K562 (cell line): ENCODE measurements at regions not wholly inside any gene's neighbourhood (a gene's known extent, or its start where the extent isn't known, plus 50 kb on each side); places are given as distances from the start of the nearest gene placed in this dataset.

Experiments used
- ATAC-seq: fragments of 200-7000 bp; cut with Tn5 transposase; 3 replicates; pipeline ENCODE4 v1.9.1; 2020; ENCODE audit warnings: moderate library complexity
- BruUV-seq: library from RNA; stranded (reverse); fragments of 400-500 nt; replicated peaks from 2 replicates; lab custom pipeline; 2021; lab: Mats Ljungman, UMichigan
- CTCF ChIA-PET: fragments of 300-600 bp; formaldehyde crosslinking; extraction: SDS; loops from one replicate; lab custom pipeline; 2021; ENCODE audit warnings: low intra/inter-chr PET ratio; lab: Yijun Ruan, JAX
- POLR2A ChIA-PET: fragments of 300-600, 350-650 bp; sonication (Branson Sonifier 250); formaldehyde crosslinking; extraction: SDS; loops from one replicate; lab custom pipeline; 2021; ENCODE audit warnings: antibody characterized with exemption, inconsistent platforms; lab: Yijun Ruan, JAX
- DNase-seq, 4 experiments: peaks; one replicate each; pipeline versions ENCODE4 v3.0.0 to v3.0.0-alpha.2; 2011 to 2018; ENCODE audit warnings: low spot score in 3 of 4, mixed read lengths in 3 of 4; ENCODE audit errors: extremely low read depth in 1 of 4
- FAIRE-seq: peaks from 2 replicates; lab custom pipeline; 2011; peaks lifted over from hg19 to GRCh38; lab: Jason Lieb, UNC
- H2AFZ ChIP-seq: 2 replicates; pipeline ENCODE4 v1.6.0; 2011; ENCODE audit warnings: low read depth, low read length, control low read depth, inconsistent platforms
- H3K27ac ChIP-seq: fragments of 200-600 bp; 3 replicates; pipeline ENCODE4 v1.8.0; 2011; ENCODE audit warnings: low read depth, mild to moderate bottlenecking, control low read depth, inconsistent platforms, low read length, moderate library complexity, mixed read lengths; ENCODE audit errors: extremely low read depth
- H3K27me3 ChIP-seq, 2 experiments: fragments of 300-600 bp in 1 of 2; 2 replicates in 1 of 2; 3 replicates in 1 of 2; pipeline versions ENCODE4 v1.6.0 to v1.8.0; 2011; ENCODE audit warnings: inconsistent platforms in 2 of 2, low read length in 2 of 2, mild to moderate bottlenecking in 1 of 2, mixed read lengths in 1 of 2, moderate library complexity in 1 of 2; ENCODE audit not compliant: control insufficient read depth in 2 of 2, insufficient read depth in 2 of 2
- H3K36me3 ChIP-seq: fragments of 300-600 bp; 3 replicates; pipeline ENCODE4 v1.8.0; 2011; ENCODE audit warnings: mild to moderate bottlenecking, low read length, inconsistent platforms; ENCODE audit not compliant: control insufficient read depth, insufficient read depth
- H3K4me1 ChIP-seq, 2 experiments: fragments of 200-600 bp in 1 of 2; replicated peaks in 1 of 2; 2 replicates in 1 of 2; 3 replicates in 1 of 2; pipeline versions ENCODE4 v1.5.1 to v1.8.0; 2011; ENCODE audit warnings: inconsistent platforms in 2 of 2, low read length in 2 of 2, mild to moderate bottlenecking in 1 of 2, mixed read lengths in 1 of 2, moderate library complexity in 1 of 2; ENCODE audit not compliant: control insufficient read depth in 2 of 2, insufficient read depth in 2 of 2
- H3K4me2 ChIP-seq: 2 replicates; pipeline ENCODE4 v1.6.1; 2011; ENCODE audit warnings: low read length, control low read depth, inconsistent platforms, mixed read lengths; ENCODE audit not compliant: insufficient read depth
- H3K4me3 ChIP-seq: fragments of 200-600 bp; sonication (generic), shearing (Covaris generic); 2 replicates; pipeline ENCODE4 v1.5.1; 2016; ENCODE audit warnings: control low read depth, inconsistent platforms
- H3K79me2 ChIP-seq: fragments of 200-600 bp; 3 replicates; pipeline ENCODE4 v1.8.0; 2011; ENCODE audit warnings: low read length, inconsistent platforms; ENCODE audit not compliant: control insufficient read depth, insufficient read depth
- H3K9ac ChIP-seq, 2 experiments: 2 replicates each; pipeline versions ENCODE4 v1.6.0 to v1.6.1; 2011; ENCODE audit warnings: low read depth in 2 of 2, low read length in 2 of 2, control low read depth in 1 of 2, inconsistent platforms in 1 of 2, mild to moderate bottlenecking in 1 of 2, mixed read lengths in 1 of 2; ENCODE audit not compliant: insufficient read depth in 1 of 2
- H3K9me1 ChIP-seq: one replicate; pipeline ENCODE4 v1.6.0; 2011; ENCODE audit warnings: inconsistent platforms, mild to moderate bottlenecking, low read length, moderate library complexity; ENCODE audit not compliant: control insufficient read depth, insufficient read depth
- H3K9me3 ChIP-seq: replicated peaks from 2 replicates; pipeline ENCODE4 v1.5.1; 2011; ENCODE audit warnings: low read depth, low read length, inconsistent platforms; ENCODE audit not compliant: control insufficient read depth, insufficient read depth
- H4K20me1 ChIP-seq: replicated peaks from 2 replicates; pipeline ENCODE4 v1.6.1; 2011; ENCODE audit warnings: low read length, inconsistent platforms, mixed read lengths; ENCODE audit not compliant: control insufficient read depth, insufficient read depth
- MAFF ChIP-seq: IDR thresholded peaks from 2 replicates; pipeline ENCODE4 v1.6.1; 2012; ENCODE audit warnings: low read length, improper control_type of control experiment
- MAFG ChIP-seq: fragments of 450-650 bp; conservative IDR thresholded peaks from 2 replicates; pipeline ENCODE4 v1.6.1; 2016; ENCODE audit warnings: missing genetic modification characterization, missing compliant biosample characterization
- MTA3 ChIP-seq: fragments of 450-650 bp; formaldehyde crosslinking; IDR thresholded peaks from 2 replicates; pipeline ENCODE4 v1.6.1; 2017; ENCODE audit warnings: mild to moderate bottlenecking, borderline replicate concordance
- NFE2 ChIP-seq: IDR thresholded peaks from 2 replicates; pipeline ENCODE4 v1.6.1; 2014; ENCODE audit warnings: antibody characterized with exemption, low read depth
- NR1H2 ChIP-seq: sonication (generic); formaldehyde crosslinking; IDR thresholded peaks from 2 replicates; pipeline ENCODE4 v1.4.0; 2020; ENCODE audit warnings: mild to moderate bottlenecking, missing genetic modification reagents
- PTRF ChIP-seq: fragments of 450-650 bp; IDR thresholded peaks from 2 replicates; pipeline ENCODE4 v1.6.1; 2016; ENCODE audit warnings: mild to moderate bottlenecking, missing genetic modification characterization, missing compliant biosample characterization
- RBM25 ChIP-seq: fragments of 200-400 bp; formaldehyde crosslinking; IDR thresholded peaks from 2 replicates; pipeline ENCODE4 v1.6.1; 2018; ENCODE audit warnings: low read length, low read depth, moderate library complexity; ENCODE audit not compliant: severe bottlenecking
- RBM34 ChIP-seq: fragments of 200-400 bp; formaldehyde crosslinking; IDR thresholded peaks from 2 replicates; pipeline ENCODE4 v1.6.1; 2018; ENCODE audit warnings: low read length, borderline replicate concordance; ENCODE audit not compliant: insufficient read depth
- ZNF316 ChIP-seq: fragments of 450-650 bp; IDR thresholded peaks from 2 replicates; pipeline ENCODE4 v1.6.1; 2016
- WGBS: fragments of 100-300 bp; shearing (Covaris generic); methylation state at CpG from one replicate; pipeline ENCODE4 v1.1.6; 2016; ENCODE audit warnings: low coverage, mixed read lengths; ENCODE audit not compliant: insufficient coverage; ENCODE audit errors: missing lambda C conversion rate; 5-methylcytosine and 5-hydroxymethylcytosine counted together
- in situ Hi-C: fragments of 300-500 bp; cut with MboI; formaldehyde crosslinking; loops from 4 replicates; pipeline ENCODE4 v1.15.0; 2018; ENCODE audit warnings: inconsistent platforms, mixed read lengths
- intact Hi-C: fragments of 100-400 bp; cut with micrococcal nuclease; formaldehyde crosslinking; loops from 2 replicates; pipeline ENCODE4 v1.14.2; 2022
- TF ChIP-seq, protein P1 (sequence below): sonication (generic); formaldehyde crosslinking; IDR thresholded peaks from 2 replicates; pipeline ENCODE4 v1.8.0; 2023; ENCODE audit warnings: mild to moderate bottlenecking, missing genetic modification reagents

DNA sequence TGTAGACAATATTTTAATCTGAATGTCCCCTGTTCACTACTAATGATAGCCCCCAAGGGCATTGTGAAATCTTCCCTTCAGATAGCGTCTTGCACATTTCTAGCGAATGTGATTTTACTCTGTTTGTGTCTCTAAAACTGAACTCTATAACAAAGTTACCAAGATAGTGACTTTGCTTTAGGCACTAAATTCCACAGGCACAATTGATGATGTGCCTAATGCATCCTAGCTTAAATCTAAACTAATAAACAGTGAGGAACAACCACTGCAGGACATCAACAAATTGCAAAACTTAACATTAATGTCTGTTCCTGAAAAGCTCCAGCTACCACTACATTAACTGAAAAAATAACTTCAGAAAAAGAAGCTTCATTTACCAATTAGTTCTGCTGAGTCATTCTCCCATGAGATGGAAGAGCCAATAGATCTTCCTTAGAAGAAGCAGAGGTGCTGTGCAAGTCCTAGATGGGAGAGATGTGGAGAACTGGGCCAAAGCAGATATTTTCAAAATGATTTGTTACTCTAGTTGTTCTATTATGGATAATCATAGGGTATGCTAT lies 1065.0 kb downstream of the EPHA7 start:
- Histone ChIP-seq H4K20me1 (no peaks in the 10 kb centered on the region), H3K4me2 (no peak overlapping the region), H3K79me2 (no peaks in the 10 kb centered on the region), H3K9ac (no peak overlapping the region), H2AFZ (no peak overlapping the region), H3K4me1 (no peaks in the 10 kb centered on the region), H3K4me3 (no peak overlapping the region), H3K27ac (no peak overlapping the region), H3K9me1 (no peaks in the 10 kb centered on the region), H3K9me3 (no peaks in the 10 kb centered on the region), H3K36me3 (no peaks in the 10 kb centered on the region), H3K27me3 (no peaks in the 10 kb centered on the region)
- 0% methylated on average over 2 of the region's 2 CpGs for WGBS
- CTCF ChIA-PET: no interaction called here
- BruUV-seq: no TSS peak
- FAIRE-seq (no peak), ATAC-seq (no peak), DNase-seq (no peak)
- POLR2A ChIA-PET: no interaction called here
- in situ Hi-C loops: no loop called here
- intact Hi-C loops: no loop called here
- TF ChIP-seq NFE2 (0 out of 2 replicates have a peak, but pooled peaks have one; percentile 13), PTRF (no peak), MAFG (tag) (0 out of 2 replicates have a peak, but pooled peaks have one; percentile 26)

DNA sequence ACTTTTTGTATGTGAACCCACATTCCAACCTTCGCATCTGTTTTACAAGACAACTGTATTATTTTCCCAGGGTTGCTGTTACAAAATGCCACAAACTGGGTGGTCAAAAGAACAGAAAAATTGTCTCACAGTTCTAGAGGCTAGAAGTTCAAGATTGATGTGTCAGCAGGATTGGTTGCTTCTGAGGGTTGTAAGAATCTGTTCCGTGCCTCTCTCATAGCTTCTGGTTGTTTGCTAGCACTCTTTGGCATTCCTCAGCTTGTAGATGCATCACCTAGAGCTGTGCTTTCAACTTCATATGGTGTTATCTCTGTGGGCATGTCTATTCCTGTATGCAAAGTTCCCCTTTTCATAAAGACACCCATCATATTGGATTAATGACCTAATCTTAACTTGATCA lies 1067.2 kb downstream of the EPHA7 start:
- POLR2A ChIA-PET: interaction anchor here (0.6 kb wide), 1 partner anchor 11 kb away, joined by 5 read pairs; no protein-coding TSS in a partner anchor
- in situ Hi-C loops (no loop called here), intact Hi-C loops (no loop called here)
- Histone ChIP-seq H3K4me3 (no peak overlapping the region), H3K36me3 (no peaks in the 10 kb centered on the region), H3K9ac (no peak overlapping the region), H3K79me2 (no peaks in the 10 kb centered on the region), H3K27ac (no peak overlapping the region), H2AFZ (no peak overlapping the region), H4K20me1 (no peaks in the 10 kb centered on the region), H3K9me1 (no peaks in the 10 kb centered on the region), H3K27me3 (no peaks in the 10 kb centered on the region), H3K9me3 (no peaks in the 10 kb centered on the region), H3K4me2 (no peak overlapping the region), H3K4me1 (no peaks in the 10 kb centered on the region)
- CTCF ChIA-PET: no interaction called here
- DNase-seq: no peak
- 0% methylated on average over 2 of the region's 2 CpGs for WGBS
- BruUV-seq: no TSS peak
- TF ChIP-seq, protein P1, sequence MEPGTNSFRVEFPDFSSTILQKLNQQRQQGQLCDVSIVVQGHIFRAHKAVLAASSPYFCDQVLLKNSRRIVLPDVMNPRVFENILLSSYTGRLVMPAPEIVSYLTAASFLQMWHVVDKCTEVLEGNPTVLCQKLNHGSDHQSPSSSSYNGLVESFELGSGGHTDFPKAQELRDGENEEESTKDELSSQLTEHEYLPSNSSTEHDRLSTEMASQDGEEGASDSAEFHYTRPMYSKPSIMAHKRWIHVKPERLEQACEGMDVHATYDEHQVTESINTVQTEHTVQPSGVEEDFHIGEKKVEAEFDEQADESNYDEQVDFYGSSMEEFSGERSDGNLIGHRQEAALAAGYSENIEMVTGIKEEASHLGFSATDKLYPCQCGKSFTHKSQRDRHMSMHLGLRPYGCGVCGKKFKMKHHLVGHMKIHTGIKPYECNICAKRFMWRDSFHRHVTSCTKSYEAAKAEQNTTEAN (CRISPR knock-in tag): no peak
- TF ChIP-seq RBM34 (no peak), ZNF316 (peak; percentile 12; the same call in 1 of the 2 replicates), MAFF (0 out of 2 replicates have a peak, but pooled peaks have one; percentile 4), MTA3 (no peak), RBM25 (no peak), NR1H2 (no peak)
- no peak for FAIRE-seq
- ATAC-seq: no peak
